Stomach (tissue), 4 donors: ENCODE measurements at regions not wholly inside any gene's neighbourhood (a gene's known extent, or its start where the extent isn't known, plus 50 kb on each side); places are given as distances from the start of the nearest gene placed in this dataset.

ENCODE experiments used
- POLR2A ChIP-seq, 4 donors: fragments of 450-650 bp; IDR thresholded peaks; one replicate each; pipeline ENCODE4 v1.6.1; 2016; ENCODE audit warnings: antibody characterized with exemption in 4 of 4, control low read depth in 2 of 4, mild to moderate bottlenecking in 1 of 4, moderate library complexity in 1 of 4
- TF ChIP-seq, protein P1 (sequence below), 7 experiments: fragments of 450-650 bp in 4 of 7; fragments of 200-600 bp in 3 of 7; sonication (generic) in 3 of 7; IDR thresholded peaks; one replicate each; pipeline ENCODE4 v1.5.1; 2016 to 2019; ENCODE audit warnings: antibody characterized with exemption in 7 of 7, control low read depth in 2 of 7, mild to moderate bottlenecking in 1 of 7

DNA sequence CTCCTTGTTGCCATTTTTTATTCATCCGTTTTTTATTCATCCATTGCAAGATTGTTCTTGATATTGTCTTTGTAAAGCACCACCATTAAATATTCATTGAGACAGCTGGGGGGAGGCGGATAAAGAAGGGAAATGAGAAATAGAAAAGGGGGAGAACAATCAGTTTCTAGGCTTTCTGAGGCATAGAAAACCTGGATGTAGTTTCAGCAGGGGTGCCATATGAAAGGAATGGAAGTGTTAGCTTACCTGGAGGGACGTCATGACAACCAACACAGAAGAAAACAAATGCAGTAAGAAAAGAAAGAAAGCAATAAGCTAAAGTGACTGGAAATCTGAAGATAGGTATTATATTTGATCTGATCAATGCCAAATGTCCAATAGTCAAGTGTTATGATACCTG is 276.1 kb downstream of the GASK1B start:
- TF ChIP-seq POLR2A (IDR thresholded peaks at IDR 0.05) = no peak
- TF ChIP-seq, protein P1, sequence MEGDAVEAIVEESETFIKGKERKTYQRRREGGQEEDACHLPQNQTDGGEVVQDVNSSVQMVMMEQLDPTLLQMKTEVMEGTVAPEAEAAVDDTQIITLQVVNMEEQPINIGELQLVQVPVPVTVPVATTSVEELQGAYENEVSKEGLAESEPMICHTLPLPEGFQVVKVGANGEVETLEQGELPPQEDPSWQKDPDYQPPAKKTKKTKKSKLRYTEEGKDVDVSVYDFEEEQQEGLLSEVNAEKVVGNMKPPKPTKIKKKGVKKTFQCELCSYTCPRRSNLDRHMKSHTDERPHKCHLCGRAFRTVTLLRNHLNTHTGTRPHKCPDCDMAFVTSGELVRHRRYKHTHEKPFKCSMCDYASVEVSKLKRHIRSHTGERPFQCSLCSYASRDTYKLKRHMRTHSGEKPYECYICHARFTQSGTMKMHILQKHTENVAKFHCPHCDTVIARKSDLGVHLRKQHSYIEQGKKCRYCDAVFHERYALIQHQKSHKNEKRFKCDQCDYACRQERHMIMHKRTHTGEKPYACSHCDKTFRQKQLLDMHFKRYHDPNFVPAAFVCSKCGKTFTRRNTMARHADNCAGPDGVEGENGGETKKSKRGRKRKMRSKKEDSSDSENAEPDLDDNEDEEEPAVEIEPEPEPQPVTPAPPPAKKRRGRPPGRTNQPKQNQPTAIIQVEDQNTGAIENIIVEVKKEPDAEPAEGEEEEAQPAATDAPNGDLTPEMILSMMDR (IDR thresholded peaks at IDR 0.05) = no peak
